ENCODE measurements at regions not wholly inside any gene's neighbourhood (a gene's known extent, or its start where the extent isn't known, plus 50 kb on each side); places are given as distances from the start of the nearest gene placed in this dataset.

GRCh38 chr3:110166791-110167190, 829.4 kb upstream of the DPPA4 start:
- Mint-ChIP-seq H3K4me1 (peaks cover 5% of the 10 kb centered on the region), H3K27ac (no peak overlapping the region), H3K27me3 (no peaks in the 10 kb centered on the region), H3K36me3 (ENCODE audit: low read depth) (no peaks in the 10 kb centered on the region), H3K4me3 (no peak overlapping the region)
- no peak for ATAC-seq
- no peaks in the 10 kb centered on the region for H3K9me3 ChIP-seq (ENCODE audit: control insufficient read depth, low read length, poor library complexity, severe bottlenecking)
- DNase-seq: no peak

DNA sequence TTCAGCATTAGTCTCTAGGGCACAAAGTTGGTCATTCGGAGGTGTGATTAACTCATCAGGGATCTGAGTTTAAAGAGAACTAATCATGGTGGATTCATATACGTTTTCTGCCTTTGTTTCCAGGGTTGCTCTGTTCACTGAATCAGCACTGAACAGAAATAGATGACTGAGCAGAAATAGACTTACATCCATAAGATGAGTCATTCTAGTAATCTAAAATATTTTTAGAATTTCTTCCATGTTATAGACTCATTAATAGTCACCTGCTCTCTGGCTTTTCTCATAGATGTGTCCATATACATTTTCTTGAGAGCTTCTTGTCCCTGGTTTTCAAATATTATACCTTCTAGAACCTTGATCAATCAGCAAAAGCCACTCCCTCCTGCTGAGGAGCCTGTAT, 837.6 kb upstream of the DPPA4 start:
- no peak overlapping the region for H3K27ac Mint-ChIP-seq
- no peaks in the 10 kb centered on the region for H3K27me3 Mint-ChIP-seq
- H3K4me3 Mint-ChIP-seq: no peak overlapping the region
- H3K9me3 ChIP-seq (ENCODE audit: control insufficient read depth, low read length, poor library complexity, severe bottlenecking): no peaks in the 10 kb centered on the region
- peaks cover 2% of the 10 kb centered on the region for H3K36me3 Mint-ChIP-seq (ENCODE audit: low read depth)
- peaks cover 2% of the 10 kb centered on the region for H3K4me1 Mint-ChIP-seq
- DNase-seq: no peak
- no peak for ATAC-seq

DNA sequence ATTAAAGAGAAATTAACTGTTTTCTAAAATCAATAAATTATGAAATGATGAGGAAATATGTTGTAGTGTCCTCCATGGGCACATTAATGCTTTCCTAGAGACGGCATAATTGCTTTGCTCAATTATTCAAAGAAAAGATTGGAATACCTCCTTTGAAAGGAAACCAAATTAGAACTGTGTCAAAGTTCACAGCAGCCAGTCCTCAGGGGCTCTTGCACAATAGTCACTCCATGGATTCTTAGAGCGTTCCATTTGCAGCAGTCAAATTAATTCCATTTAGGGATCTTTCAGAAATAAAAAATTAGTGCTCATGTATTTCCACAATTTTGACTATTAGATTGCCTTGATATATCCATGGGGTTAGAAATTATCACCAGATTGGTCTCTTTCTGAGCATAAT, 841.6 kb upstream of the DPPA4 start:
- peaks cover 2% of the 10 kb centered on the region for H3K36me3 Mint-ChIP-seq (ENCODE audit: low read depth)
- no peaks in the 10 kb centered on the region for H3K9me3 ChIP-seq (ENCODE audit: control insufficient read depth, low read length, poor library complexity, severe bottlenecking)
- ATAC-seq: no peak
- no peaks in the 10 kb centered on the region for H3K27me3 Mint-ChIP-seq
- H3K4me1 Mint-ChIP-seq: peaks cover 2% of the 10 kb centered on the region
- no peak for DNase-seq
- H3K27ac Mint-ChIP-seq: no peak overlapping the region
- H3K4me3 Mint-ChIP-seq: no peak overlapping the region

DNA sequence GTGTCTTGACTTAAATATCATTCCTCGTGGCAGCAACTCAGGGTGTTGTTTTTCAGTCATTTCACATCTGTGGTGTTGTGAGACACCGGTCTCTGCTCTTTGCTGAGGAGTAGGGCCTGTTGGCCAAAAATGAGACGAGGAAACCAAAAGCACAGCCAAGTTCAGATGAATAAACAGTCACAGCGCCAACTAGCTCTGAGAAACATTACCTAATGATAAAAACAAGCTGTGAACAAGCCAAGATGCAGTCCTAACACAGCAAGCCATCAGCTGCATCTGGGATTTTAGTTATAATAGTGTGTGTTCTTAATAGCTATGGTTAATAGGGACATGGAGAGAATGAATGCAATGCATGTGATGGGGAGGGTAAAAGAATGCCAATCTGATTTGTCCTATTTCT, 843.4 kb upstream of the DPPA4 start:
- Mint-ChIP-seq H3K4me1 (peaks cover 2% of the 10 kb centered on the region), H3K27ac (no peak overlapping the region), H3K36me3 (ENCODE audit: low read depth) (peaks cover 2% of the 10 kb centered on the region), H3K4me3 (no peak overlapping the region), H3K27me3 (no peaks in the 10 kb centered on the region)
- H3K9me3 ChIP-seq (ENCODE audit: control insufficient read depth, low read length, poor library complexity, severe bottlenecking): no peaks in the 10 kb centered on the region
- no peak for DNase-seq
- ATAC-seq: no peak

- no peak overlapping the region for H3K27ac Mint-ChIP-seq
- DNase-seq: no peak
- no peaks in the 10 kb centered on the region for H3K27me3 Mint-ChIP-seq
- H3K36me3 Mint-ChIP-seq (ENCODE audit: low read depth): peaks cover 2% of the 10 kb centered on the region
- no peaks in the 10 kb centered on the region for H3K9me3 ChIP-seq (ENCODE audit: control insufficient read depth, low read length, poor library complexity, severe bottlenecking)
- peaks cover 2% of the 10 kb centered on the region for H3K4me1 Mint-ChIP-seq
- no peak overlapping the region for H3K4me3 Mint-ChIP-seq
- ATAC-seq: no peak
These were observed 843.9 kb upstream of the DPPA4 start for GRCh38 chr3:110181226-110181625.

GRCh38 chr3:110184536-110184935, 847.2 kb upstream of the DPPA4 start:
- H3K4me1 Mint-ChIP-seq: no peaks in the 10 kb centered on the region
- H3K4me3 Mint-ChIP-seq: no peak overlapping the region
- no peaks in the 10 kb centered on the region for H3K9me3 ChIP-seq (ENCODE audit: control insufficient read depth, low read length, poor library complexity, severe bottlenecking)
- DNase-seq (no peak), ATAC-seq (no peak)
- H3K36me3 Mint-ChIP-seq (ENCODE audit: low read depth): no peaks in the 10 kb centered on the region
- no peak overlapping the region for H3K27ac Mint-ChIP-seq
- no peaks in the 10 kb centered on the region for H3K27me3 Mint-ChIP-seq

DNA sequence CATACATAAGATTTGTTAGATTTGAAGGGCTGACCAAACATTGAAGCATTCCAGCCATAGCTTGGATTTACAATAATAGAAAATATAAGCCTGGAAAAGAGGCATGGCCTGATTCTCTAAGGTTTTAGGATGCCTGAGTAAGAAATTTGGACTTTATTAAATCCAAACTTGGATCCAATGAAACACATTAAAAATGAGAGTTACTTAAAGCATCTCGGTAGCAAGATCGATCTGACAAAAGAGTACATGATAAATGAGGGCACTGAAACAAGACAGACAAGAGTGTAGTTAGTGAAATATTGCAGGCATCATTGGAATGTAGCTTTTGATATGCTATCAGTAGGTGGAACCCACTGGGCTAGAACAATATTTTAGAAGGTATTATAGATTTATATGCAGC, 855.7 kb upstream of the DPPA4 start:
- Mint-ChIP-seq H3K27me3 (no peaks in the 10 kb centered on the region), H3K27ac (no peak overlapping the region), H3K36me3 (ENCODE audit: low read depth) (no peaks in the 10 kb centered on the region), H3K4me1 (no peaks in the 10 kb centered on the region), H3K4me3 (no peak overlapping the region)
- ATAC-seq (no peak), DNase-seq (no peak)
- H3K9me3 ChIP-seq (ENCODE audit: control insufficient read depth, low read length, poor library complexity, severe bottlenecking): no peaks in the 10 kb centered on the region

- no peak for DNase-seq
- no peaks in the 10 kb centered on the region for H3K27me3 Mint-ChIP-seq
- no peak overlapping the region for H3K4me3 Mint-ChIP-seq
- ATAC-seq: no peak
- no peaks in the 10 kb centered on the region for H3K9me3 ChIP-seq (ENCODE audit: control insufficient read depth, low read length, poor library complexity, severe bottlenecking)
- no peaks in the 10 kb centered on the region for H3K4me1 Mint-ChIP-seq
- no peaks in the 10 kb centered on the region for H3K36me3 Mint-ChIP-seq (ENCODE audit: low read depth)
- H3K27ac Mint-ChIP-seq: no peak overlapping the region
These were observed 861.6 kb upstream of the DPPA4 start for GRCh38 chr3:110198717-110199587.

- no peaks in the 10 kb centered on the region for H3K4me1 Mint-ChIP-seq
- H3K4me3 Mint-ChIP-seq: no peak overlapping the region
- DNase-seq: no peak
- H3K36me3 Mint-ChIP-seq (ENCODE audit: low read depth): no peaks in the 10 kb centered on the region
- H3K27ac Mint-ChIP-seq: no peak overlapping the region
- H3K27me3 Mint-ChIP-seq: no peaks in the 10 kb centered on the region
- no peak for ATAC-seq
- H3K9me3 ChIP-seq (ENCODE audit: control insufficient read depth, low read length, poor library complexity, severe bottlenecking): no peaks in the 10 kb centered on the region
These were observed 862.2 kb upstream of the DPPA4 start for GRCh38 chr3:110199588-110199943.

GRCh38 chr3:110210086-110210660, 861.4 kb upstream of the NECTIN3 start:
- Mint-ChIP-seq H3K27ac (no peak overlapping the region), H3K27me3 (no peaks in the 10 kb centered on the region), H3K4me3 (no peak overlapping the region), H3K4me1 (no peaks in the 10 kb centered on the region), H3K36me3 (ENCODE audit: low read depth) (no peaks in the 10 kb centered on the region)
- no peaks in the 10 kb centered on the region for H3K9me3 ChIP-seq (ENCODE audit: control insufficient read depth, low read length, poor library complexity, severe bottlenecking)
- no peak for ATAC-seq
- no peak for DNase-seq

GRCh38 chr3:110226645-110227044, 845.0 kb upstream of the NECTIN3 start:
- H3K9me3 ChIP-seq (ENCODE audit: control insufficient read depth, low read length, poor library complexity, severe bottlenecking): no peaks in the 10 kb centered on the region
- H3K4me1 Mint-ChIP-seq: peaks cover 2% of the 10 kb centered on the region
- no peaks in the 10 kb centered on the region for H3K36me3 Mint-ChIP-seq (ENCODE audit: low read depth)
- H3K4me3 Mint-ChIP-seq: no peak overlapping the region
- no peaks in the 10 kb centered on the region for H3K27me3 Mint-ChIP-seq
- ATAC-seq (no peak), DNase-seq (no peak)
- H3K27ac Mint-ChIP-seq: no peak overlapping the region

DNA sequence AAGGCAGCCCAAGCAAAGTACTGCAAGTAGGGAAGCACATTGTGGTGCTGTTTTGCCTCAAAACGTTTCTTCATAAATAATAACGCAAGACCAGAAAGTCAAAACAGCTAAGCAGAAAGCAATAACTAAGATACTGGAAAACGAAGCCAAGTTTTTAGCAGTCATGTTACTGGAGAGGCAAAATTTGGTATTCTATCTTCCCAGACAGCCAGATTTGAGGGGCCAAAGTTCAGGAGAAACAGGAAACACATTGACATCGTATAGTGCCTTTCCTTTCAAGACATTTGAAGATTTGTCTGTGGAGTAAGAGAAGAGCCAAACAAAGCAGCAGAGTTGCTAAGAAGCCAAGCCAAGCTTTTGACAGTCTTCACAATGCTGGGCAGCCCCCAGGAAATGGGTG, 843.6 kb upstream of the NECTIN3 start:
- Mint-ChIP-seq H3K4me3 (no peak overlapping the region), H3K27me3 (no peaks in the 10 kb centered on the region), H3K36me3 (ENCODE audit: low read depth) (no peaks in the 10 kb centered on the region), H3K4me1 (peaks cover 2% of the 10 kb centered on the region), H3K27ac (no peak overlapping the region)
- no peak for ATAC-seq
- DNase-seq: no peak
- no peaks in the 10 kb centered on the region for H3K9me3 ChIP-seq (ENCODE audit: control insufficient read depth, low read length, poor library complexity, severe bottlenecking)

DNA sequence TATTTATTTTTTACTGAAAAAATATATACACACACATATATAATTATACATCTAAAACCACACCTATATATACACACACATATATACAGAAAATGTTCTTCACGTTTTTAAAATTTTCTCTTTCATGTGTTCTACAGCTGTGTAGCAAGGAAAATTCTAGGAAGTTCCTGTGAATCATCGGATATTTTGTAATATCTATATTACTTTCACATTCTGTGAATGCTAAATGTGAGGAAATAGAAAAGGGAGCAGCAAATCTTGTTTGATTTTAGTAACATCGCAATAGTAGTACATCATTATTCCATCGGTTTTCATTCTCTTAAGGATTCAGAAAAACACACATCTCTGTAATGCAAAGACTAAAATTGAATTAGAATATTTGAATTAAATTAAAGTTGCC, 836.8 kb upstream of the NECTIN3 start:
- no peak overlapping the region for H3K27ac Mint-ChIP-seq
- ATAC-seq (no peak), DNase-seq (no peak)
- no peaks in the 10 kb centered on the region for H3K27me3 Mint-ChIP-seq
- no peaks in the 10 kb centered on the region for H3K36me3 Mint-ChIP-seq (ENCODE audit: low read depth)
- no peaks in the 10 kb centered on the region for H3K9me3 ChIP-seq (ENCODE audit: control insufficient read depth, low read length, poor library complexity, severe bottlenecking)
- peaks cover 2% of the 10 kb centered on the region for H3K4me1 Mint-ChIP-seq
- no peak overlapping the region for H3K4me3 Mint-ChIP-seq

- Mint-ChIP-seq H3K27ac (no peak overlapping the region), H3K36me3 (ENCODE audit: low read depth) (no peaks in the 10 kb centered on the region), H3K4me1 (no peaks in the 10 kb centered on the region), H3K4me3 (no peak overlapping the region), H3K27me3 (no peaks in the 10 kb centered on the region)
- no peaks in the 10 kb centered on the region for H3K9me3 ChIP-seq (ENCODE audit: control insufficient read depth, low read length, poor library complexity, severe bottlenecking)
- ATAC-seq (no peak), DNase-seq (no peak)
These were observed 834.5 kb upstream of the NECTIN3 start for GRCh38 chr3:110236976-110237610.

Data from T-helper 17 cell (primary cell).